ENCODE measurements at regions not wholly inside any gene's neighbourhood (a gene's known extent, or its start where the extent isn't known, plus 50 kb on each side); places are given as distances from the start of the nearest gene placed in this dataset.

GRCh38 chr2:12424809-12425208 is 291.9 kb upstream of the TRIB2 start:
- Histone ChIP-seq H3K4me3 (no peak overlapping the region), H3K9me3 (no peaks in the 10 kb centered on the region), H3K27ac (no peak overlapping the region), H3K36me3 (replicated peaks in 1 of 2; ENCODE audit: insufficient read depth in 1 of 2, low read depth in 2 of 2) (no peaks in the 10 kb centered on the region), H3K27me3 (no peaks in the 10 kb centered on the region), H3K4me1 (no peaks in the 10 kb centered on the region)
- no peak for ATAC-seq
- no peak for TF ChIP-seq CTCF (IDR thresholded peaks at IDR 0.05)
- no peak for TF ChIP-seq POLR2A (IDR thresholded peaks at IDR 0.05)
- DNase-seq, result peak; percentile 25 to 70 (median 50)
- intact Hi-C loops (cut with DNase I), result no loop called here
- WGBS, 2 donors, result 13 to 32% methylated on average over 3 of the region's 3 CpGs

- Histone ChIP-seq H3K27ac (no peak overlapping the region), H3K36me3 (replicated peaks in 1 of 2; ENCODE audit: insufficient read depth in 1 of 2, low read depth in 2 of 2) (no peaks in the 10 kb centered on the region), H3K4me1 (no peaks in the 10 kb centered on the region), H3K4me3 (no peak overlapping the region), H3K27me3 (no peaks in the 10 kb centered on the region), H3K9me3 (no peaks in the 10 kb centered on the region)
- intact Hi-C loops (cut with DNase I), result no loop called here
- WGBS, 2 donors, result 76 to 77% methylated on average over 5 of the region's 5 CpGs
- DNase-seq (no peak), ATAC-seq (no peak)
- TF ChIP-seq POLR2A (IDR thresholded peaks at IDR 0.05) (no peak), CTCF (IDR thresholded peaks at IDR 0.05) (no peak)
Measured at GRCh38 chr2:12428324-12428723, 288.4 kb upstream of the TRIB2 start.

GRCh38 chr2:12428786-12429185 is 287.9 kb upstream of the TRIB2 start:
- no peak for ATAC-seq
- Histone ChIP-seq H3K4me1 (no peaks in the 10 kb centered on the region), H3K4me3 (no peak overlapping the region), H3K9me3 (no peaks in the 10 kb centered on the region), H3K27ac (no peak overlapping the region), H3K27me3 (no peaks in the 10 kb centered on the region), H3K36me3 (replicated peaks in 1 of 2; ENCODE audit: insufficient read depth in 1 of 2, low read depth in 2 of 2) (no peaks in the 10 kb centered on the region)
- no peak for TF ChIP-seq CTCF (IDR thresholded peaks at IDR 0.05)
- no peak for TF ChIP-seq POLR2A (IDR thresholded peaks at IDR 0.05)
- no peak for DNase-seq
- intact Hi-C loops (cut with DNase I), result no loop called here
- WGBS, 2 donors, result 69 to 71% methylated on average over 1 of the region's 1 CpG

GRCh38 chr2:12429779-12430406 is 286.8 kb upstream of the TRIB2 start:
- Histone ChIP-seq H3K27me3 (no peaks in the 10 kb centered on the region), H3K4me1 (no peaks in the 10 kb centered on the region), H3K36me3 (replicated peaks in 1 of 2; ENCODE audit: insufficient read depth in 1 of 2, low read depth in 2 of 2) (no peaks in the 10 kb centered on the region), H3K9me3 (no peaks in the 10 kb centered on the region), H3K4me3 (no peak overlapping the region), H3K27ac (no peak overlapping the region)
- TF ChIP-seq POLR2A (IDR thresholded peaks at IDR 0.05) (no peak), CTCF (IDR thresholded peaks at IDR 0.05) (no peak)
- 71 to 77% methylated on average over 4 of the region's 4 CpGs for WGBS, 2 donors
- no peak for ATAC-seq
- no peak for DNase-seq
- intact Hi-C loops (cut with DNase I), result no loop called here

GRCh38 chr2:12430407-12431133 is 286.2 kb upstream of the TRIB2 start:
- DNase-seq (no peak), ATAC-seq (no peak)
- intact Hi-C loops (cut with DNase I), result no loop called here
- Histone ChIP-seq H3K27ac (no peak overlapping the region), H3K36me3 (replicated peaks in 1 of 2; ENCODE audit: insufficient read depth in 1 of 2, low read depth in 2 of 2) (no peaks in the 10 kb centered on the region), H3K27me3 (no peaks in the 10 kb centered on the region), H3K4me1 (no peaks in the 10 kb centered on the region), H3K9me3 (no peaks in the 10 kb centered on the region), H3K4me3 (no peak overlapping the region)
- no peak for TF ChIP-seq CTCF (IDR thresholded peaks at IDR 0.05)
- TF ChIP-seq POLR2A (IDR thresholded peaks at IDR 0.05), result no peak
- 59 to 69% methylated on average over 6 of the region's 6 CpGs for WGBS, 2 donors
